Caki2 (cell line): ENCODE measurements at regions not wholly inside any gene's neighbourhood (a gene's known extent, or its start where the extent isn't known, plus 50 kb on each side); places are given as distances from the start of the nearest gene placed in this dataset.
"Not testable (repeated sequence)": the region's sequence is repeated elsewhere in the genome, so short reads cannot be mapped to it uniquely, and the experiment has no call there.

Experiments used
- DNase-seq: peaks from one replicate; pipeline ENCODE4 v3.0.0-alpha.2; 2015; ENCODE audit warnings: low read depth
- in situ Hi-C: cut with HindIII; loops from 2 replicates; pipeline ENCODE4 v1.10.0; 2016; ENCODE audit warnings: low sequenced_read_pairs, low pct_unique_long_range_greater_than_20kb, mixed read lengths

DNA sequence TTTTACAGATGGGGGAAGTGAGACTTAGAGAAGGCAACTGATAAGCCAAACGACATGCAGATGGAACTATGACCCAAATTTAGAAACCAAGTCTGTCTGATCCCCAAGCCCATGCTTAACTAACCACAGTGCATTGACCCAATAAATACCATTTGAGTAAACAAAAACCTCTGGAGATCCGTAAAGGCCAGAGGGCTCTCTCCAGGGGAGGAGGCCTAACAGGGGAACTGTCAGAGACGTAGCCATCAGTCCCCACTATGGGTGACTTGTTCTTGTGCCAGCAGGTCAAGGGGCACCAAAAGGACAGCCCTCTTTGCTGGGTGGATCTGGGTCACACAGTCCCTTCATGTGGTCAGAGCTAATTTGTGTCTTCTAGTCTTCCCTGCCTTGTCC lies 420.2 kb downstream of the BCOR start:
- no peak for DNase-seq
- in situ Hi-C loops = no loop called here

DNA sequence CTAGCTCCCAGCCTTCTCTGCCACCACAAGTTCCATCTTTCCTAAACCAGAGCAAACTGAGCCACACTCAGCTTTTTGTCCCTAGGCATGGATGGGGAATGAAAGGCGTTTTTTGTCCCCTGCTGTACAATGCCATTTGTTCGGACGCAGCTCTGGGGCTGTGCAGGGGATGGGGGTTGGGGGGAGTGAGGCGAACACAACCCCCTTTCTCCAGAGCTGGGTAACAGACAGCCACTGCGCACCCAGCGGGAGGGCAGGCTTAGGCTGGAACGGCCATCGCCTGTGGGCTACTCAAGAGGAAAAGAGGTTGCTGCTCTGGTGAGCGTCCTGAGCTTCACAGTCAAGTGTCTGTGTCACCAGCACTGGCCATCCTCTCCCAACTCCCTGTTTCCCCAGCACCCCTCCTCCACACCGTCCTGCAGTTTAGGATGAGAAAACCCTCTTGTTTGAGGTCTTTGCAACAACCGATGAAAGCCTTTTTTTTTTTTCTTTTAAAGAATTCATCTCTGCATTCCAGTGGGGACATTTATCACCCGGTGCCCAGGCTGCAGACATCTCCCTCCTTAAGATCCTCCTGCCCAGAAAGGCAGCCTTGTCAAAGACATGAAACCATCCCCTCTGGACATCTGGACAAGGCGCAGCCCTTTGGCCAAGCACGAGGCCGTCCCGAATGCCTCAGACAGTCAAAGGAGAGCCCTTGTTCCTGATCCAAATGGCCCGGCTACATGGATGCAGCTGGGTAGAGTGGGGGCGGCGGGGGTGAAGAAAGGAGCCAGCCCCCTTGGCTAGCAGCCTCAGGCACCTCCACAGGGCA lies 419.6 kb downstream of the BCOR start:
- in situ Hi-C loops = no loop called here

DNA sequence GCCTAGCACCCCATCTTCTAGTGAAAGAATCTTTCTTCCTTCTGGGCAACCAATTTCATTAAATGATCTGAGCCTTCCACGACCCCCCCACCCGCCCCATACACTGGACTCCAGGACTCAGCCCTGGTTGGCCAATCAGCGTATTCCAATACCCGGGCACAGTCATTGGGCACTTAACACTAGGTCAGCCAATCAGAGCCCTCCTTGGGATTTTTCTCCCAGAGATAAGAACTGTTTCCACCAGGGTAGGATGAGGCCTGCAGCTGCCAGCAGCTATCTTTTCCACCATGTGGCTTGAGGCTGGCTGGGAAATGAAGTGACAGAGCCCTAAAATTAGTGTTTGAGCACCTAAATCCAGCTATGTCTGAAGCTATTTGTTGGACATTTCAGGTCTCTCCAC lies 418.8 kb downstream of the BCOR start:
- in situ Hi-C loops = no loop called here
- DNase-seq = no peak

More for the DNA sequence above, 419.6 kb downstream of the BCOR start:
- DNase-seq = no peak

DNA sequence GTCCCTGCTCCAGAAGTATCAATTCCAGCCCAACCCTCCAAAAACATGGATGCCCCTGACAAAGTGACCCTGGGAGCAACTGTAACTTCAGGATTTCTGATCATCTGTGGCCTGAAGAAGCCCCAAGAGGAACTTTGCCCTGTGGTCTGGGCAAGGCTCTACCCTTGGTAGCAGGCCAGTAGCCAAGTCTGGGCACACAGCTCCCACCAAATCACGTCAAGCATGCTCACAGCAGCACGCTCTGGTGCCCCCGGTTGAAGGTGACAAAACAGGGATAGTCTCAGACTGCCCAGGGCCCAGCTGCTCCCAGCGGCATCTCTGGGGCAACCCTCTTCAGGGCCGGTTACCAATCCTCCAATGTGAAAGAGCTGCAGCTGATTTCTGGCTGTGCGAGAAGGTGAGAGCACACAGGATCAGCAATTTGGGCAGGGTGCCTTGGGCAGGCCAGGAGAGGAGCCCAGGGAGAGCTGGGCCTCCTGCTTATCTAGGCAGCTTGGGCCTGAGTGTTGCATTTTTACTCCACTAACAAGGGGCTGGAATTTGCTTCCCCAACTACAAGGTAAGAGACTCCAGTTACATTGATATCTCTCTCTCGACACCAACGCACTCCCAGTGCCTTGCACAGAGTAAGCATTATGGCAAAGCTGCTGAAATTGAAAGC lies 418.1 kb downstream of the BCOR start:
- in situ Hi-C loops = no loop called here
- DNase-seq = no peak

DNA sequence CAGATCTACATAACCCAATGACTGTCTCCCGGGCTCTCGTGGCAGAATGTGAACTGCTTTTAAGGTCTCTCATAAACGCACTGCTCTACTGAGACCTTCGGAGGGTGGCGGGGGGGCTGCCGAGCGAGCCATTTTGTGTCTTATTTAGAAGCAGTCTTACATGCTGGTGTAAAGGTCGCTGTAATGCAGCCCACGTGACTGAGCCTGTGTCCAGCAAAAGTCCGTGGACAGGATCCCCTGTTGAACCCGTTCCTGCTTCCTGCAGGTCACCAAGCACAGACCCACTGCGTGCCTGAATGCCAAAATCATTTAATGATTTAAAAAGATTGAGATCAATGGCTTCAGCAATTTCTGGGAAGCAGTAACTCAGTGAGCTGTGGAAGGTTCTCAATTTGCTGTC lies 415.9 kb downstream of the BCOR start:
- DNase-seq = no peak
- in situ Hi-C loops = no loop called here

DNA sequence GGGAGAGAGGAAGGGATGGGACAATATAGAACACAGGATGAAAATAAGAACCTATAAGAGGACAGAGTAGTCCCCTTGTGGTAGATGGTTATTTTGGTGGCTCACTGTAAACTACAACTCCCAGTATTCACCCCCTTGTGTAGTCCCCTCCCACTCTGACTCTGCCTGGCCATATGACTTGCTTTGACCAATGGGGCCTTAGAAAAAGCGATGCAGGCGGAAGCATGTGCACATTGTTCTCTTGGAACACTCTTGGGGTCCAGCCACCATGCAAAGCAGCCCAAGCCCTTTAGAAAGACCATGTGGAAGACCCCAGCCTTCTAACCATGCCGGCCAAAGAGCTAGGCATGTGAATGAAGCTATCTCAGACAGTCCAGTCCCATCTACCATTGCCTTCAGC lies 415.0 kb downstream of the BCOR start:
- DNase-seq = no peak
- in situ Hi-C loops = no loop called here

DNA sequence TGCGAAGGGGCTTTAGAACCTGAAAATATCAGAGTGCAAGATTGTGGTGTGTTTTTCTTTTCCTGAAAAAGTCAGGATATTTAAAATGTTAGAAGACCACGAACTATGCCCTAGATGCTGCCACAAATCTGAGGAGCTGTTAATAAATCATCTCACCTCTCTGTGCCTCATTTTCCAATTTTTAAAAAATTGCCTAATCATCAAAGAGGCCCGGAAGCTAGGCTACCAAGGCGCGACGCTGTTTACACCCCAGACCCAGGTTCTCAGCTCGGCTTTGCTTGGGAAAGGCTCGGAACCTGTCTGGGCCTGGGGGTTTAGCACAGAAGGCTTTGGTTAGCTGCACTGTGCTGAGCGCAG lies 409.6 kb downstream of the BCOR start:
- in situ Hi-C loops = no loop called here
- no peak for DNase-seq

DNA sequence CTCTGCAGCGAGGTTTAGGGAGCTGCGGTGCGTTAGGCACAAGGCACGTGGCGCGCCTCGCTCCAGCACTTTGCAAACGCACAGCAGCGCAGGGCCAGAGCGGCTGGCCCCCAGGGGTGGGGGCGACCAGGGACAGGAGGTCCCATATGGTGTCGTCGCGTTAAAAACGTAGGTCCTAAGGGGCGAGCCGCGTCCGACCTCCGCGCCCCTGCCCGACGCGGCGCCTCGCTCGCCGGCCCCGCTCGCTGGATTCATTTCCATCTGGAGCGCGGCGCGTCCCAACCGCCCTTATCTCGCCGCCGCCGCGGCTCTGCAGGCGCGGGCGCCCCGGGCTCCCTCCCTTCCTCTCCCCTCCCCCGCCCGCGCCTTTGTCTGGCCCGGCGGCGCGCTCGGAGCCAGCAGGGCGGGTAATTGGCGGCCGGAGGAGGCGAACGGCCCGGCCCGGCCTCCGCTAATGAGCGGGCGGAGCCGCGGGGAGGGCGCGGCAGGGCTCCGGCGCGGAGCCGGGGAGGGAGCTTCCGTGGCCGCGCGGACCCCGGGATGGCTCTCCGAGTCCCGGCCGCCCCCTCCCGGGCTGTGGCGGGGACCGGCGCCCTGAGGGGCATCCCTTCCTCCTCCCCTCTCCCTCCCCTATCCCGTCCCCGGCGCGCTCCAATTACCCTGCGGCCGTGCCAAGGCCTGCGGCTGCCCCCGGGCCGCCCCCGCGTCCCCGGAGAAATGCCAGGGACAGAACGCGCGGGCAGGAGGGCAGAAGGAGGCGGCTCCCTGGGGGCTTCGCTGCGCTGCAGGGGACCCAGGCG lies 409.0 kb downstream of the BCOR start:
- DNase-seq = peak; percentile 71
- in situ Hi-C loops = no loop called here

DNA sequence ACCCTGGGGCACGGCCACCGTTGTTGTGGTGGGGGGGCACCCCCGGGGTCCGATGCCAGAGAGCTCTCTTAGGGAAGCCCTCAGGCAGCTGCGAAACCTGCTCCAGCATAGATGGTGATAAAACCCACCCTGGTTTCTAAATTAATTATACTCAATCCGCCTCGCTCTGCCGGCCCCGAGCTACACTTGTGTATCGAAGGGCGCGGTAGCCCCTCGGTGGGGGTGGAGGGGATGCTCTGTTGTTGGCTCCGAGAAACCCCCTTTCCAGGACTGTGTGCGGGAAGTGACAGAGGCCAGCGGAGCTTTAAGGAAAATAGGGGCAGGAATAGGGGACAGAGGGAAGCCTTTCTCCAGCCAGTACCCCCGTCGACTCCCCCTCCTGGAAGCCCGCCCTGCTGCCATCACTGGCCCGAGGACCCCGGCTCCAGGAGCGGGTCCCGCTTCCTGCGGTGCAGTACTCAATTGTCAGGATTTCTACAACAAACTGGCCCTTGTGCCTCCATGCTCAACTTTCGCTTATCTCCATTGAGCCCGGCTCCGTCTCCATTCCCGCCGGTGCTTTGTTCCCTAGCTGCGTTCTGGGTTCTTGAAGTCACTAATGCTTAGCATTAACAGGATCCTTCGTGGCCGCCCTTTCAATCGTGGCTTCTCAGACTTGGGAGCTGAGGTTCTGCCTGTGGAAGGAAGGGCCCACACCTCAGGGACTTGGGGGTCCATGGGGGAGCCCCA lies 408.2 kb downstream of the BCOR start:
- in situ Hi-C loops = no loop called here
- DNase-seq = no peak

DNA sequence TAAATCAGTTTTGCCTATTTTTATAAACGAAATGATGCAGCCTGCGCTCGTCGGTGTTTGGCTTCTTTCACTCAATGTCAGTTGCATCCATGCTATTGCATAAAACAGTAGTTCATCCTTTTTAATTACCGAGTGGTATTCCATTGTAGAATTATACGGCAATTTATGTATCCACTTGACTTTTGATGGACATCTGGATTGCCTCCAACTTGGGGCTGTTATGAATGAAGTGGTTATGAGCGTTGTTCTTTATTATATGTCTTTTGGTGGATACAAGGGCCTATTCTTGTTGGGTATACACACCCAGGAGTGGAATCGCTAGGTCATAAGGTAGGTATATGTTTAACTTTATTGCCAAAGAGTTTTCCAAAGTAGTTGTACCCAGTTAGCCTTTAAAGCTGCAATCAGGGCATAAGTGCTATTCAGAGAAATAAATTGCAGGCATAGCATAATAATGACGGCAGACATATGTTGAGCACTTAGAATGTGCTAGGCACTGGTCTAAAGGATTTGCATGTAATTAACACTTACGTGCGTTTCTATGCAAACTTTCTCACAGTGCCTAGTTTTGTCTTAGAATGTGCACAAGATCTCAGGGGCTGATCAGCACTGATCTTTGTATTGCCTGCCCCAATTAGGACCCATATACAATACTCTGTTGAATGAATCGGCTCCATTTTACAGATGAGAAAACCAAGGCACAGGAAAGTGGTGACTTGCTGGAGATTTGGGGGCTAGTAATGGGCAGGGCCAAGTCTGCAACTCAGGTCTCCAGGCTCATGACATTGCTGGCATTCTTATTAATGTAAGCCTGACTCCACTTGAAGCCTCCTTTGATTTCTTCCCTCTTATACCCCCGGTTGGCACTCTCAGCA lies 407.0 kb downstream of the BCOR start:
- in situ Hi-C loops = no loop called here
- DNase-seq = no peak

DNA sequence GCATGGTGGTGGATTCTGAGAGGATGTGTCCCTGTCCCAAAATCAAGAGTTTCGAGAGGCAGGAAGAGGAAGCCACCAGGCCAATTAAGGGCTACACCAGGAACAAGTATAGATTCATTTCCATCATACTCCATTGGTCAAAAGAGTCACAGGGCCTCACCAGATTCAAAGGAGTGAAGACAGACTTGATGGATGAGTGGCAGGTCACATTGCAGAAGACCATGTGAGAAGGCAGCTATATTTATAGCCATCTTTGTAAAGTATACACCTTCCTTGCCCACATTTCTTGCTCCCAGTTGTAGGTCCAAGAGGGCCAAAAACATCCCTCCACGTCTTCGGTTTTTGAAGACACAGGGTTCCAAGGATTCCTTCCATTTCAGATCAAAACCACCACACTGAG lies 406.0 kb downstream of the BCOR start:
- DNase-seq = no peak
- in situ Hi-C loops = no loop called here

DNA sequence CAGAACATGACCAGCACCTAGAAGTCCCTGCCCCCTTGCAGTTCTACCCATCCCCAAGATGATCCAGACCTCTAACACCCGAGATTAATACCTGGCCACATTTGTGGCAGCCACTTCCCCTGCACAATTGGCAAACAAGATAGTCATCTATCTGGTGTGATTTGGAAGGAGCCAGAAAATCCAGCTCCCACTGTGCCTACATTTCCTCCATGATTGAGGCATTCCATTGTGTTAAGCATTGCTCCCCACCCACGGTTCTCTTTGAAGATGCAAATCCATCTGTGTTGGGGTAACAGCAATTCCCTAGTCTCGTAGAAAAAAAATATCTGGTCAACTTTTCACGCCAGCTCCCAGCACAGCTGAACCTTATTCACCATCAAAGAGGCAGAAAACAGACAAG lies 405.0 kb downstream of the BCOR start:
- in situ Hi-C loops = no loop called here
- no peak for DNase-seq

DNA sequence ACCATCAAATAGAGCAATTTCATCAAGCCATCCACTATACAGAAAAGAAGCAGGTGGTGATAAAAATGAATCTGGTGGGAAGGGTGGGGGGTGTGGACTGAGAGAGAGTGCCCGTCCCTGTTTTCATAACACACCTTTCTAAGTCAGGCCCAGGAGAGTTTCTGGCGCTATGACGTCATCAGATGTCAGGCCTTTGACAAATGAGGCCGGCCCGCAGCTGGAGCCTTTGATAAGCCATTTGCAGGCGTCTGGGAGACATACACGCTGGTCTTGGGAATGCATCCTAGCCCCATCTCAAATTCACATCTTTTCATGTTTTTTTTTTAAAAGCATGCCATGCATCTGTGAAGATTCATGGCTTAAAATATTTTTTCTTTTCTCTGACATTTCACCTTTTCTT lies 404.5 kb downstream of the BCOR start:
- in situ Hi-C loops = no loop called here
- no peak for DNase-seq

DNA sequence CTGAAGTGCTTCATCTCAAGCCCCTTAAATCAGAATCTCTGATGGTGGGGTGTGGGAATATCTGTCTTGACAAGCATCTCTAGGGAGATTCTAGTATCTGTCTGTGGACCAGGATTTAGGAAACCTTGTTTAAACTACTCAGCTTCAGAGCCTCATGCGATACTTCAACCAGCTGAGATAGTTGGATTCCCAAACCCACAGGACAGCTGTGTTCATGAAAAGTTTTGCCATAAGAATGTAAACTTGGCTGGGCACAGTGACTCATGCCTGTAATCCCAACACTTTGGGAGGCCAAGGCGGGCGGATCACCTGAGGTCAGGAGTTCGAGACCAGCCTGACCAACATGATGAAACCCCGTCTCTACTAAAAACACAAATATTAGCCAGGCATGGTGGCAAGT lies 395.1 kb downstream of the BCOR start:
- in situ Hi-C loops, DNase-seq: not testable (repeated sequence)

DNA sequence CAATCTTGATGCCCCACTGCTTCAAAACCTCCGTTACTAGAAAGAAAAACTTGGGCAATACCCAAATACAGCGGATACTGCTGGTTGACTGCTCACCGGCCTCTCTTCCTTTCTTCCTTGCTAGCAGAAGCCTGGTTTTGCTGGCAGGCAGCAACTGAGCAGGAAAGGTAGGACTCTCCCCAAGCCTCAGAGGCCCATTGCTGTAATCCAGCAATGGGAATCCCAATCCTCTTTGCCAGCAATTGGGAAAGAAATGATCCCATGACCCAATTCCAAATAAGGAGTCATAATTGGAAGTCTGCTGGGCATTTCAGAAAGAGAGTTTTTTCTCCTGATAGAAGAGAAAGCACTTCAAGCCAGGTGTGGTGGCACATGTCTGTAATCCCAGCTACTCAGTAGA lies 394.5 kb downstream of the BCOR start:
- in situ Hi-C loops = no loop called here
- no peak for DNase-seq

DNA sequence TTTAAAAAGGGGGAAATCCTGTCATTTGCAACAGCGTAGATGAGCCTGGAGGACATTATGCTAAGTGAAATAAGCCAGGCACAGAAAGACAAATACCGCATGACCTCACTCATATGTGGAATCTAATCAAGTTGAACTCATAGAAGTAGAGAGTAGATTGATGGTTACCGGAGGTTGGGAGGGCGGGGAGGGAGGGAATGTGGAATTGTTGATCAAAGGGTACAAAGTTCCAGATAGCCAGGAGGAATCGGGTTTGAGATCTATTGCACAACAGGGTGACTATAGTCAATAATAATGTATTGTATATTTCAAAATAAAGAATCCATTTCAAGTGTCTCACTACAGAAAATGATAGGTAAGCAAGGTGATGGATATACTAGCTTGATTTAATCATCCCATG lies 393.2 kb downstream of the BCOR start:
- in situ Hi-C loops = no loop called here
- no peak for DNase-seq

DNA sequence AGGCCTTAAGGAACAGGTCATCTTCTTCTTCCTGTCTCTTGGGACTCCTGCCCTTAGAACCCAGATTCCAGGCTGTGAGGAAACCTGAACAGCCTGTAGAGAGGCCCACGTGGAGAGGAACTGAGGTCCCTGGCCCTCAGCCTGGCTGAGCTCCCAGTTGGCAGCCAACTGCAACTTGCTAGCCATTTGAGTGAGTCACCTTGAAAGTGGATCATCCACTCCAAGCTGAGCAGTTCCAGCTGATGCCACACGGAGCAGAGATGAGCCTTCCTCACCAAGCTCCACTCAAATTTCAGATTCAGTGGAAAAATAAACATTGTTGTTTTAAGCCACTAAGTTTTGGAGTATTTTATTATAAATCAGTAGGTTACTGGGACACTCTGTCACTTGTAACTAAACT lies 392.5 kb downstream of the BCOR start:
- in situ Hi-C loops = no loop called here

DNA sequence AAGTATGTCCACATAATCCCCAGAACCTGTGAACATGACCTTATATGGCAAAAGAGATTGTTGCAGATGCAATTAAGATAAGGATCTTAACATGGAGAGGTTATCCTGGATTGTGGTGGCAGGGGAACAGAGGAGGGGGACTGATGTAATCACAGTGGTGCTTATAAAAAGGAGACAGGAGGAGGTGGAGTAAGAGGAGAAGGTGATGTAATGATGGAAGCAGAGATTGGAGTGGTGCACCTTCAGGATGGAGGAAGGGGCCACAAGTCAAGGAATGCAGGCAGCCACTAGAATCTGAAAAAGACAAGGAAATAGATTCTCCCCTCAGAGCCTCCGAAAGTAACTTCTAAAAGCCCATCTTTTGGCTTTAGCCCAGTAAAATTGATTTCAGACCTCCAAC lies 388.4 kb downstream of the BCOR start:
- no peak for DNase-seq

More for the DNA sequence above, 392.5 kb downstream of the BCOR start:
- peak; percentile 43 for DNase-seq

More for the DNA sequence above, 388.4 kb downstream of the BCOR start:
- in situ Hi-C loops = no loop called here
